ENCODE measurements at regions not wholly inside any gene's neighbourhood (a gene's known extent, or its start where the extent isn't known, plus 50 kb on each side); places are given as distances from the start of the nearest gene placed in this dataset.

GRCh38 chr7:41835976-41836530, 133.2 kb upstream of the INHBA start:
- H3K36me3 ChIP-seq (ENCODE audit: low read depth) = no peaks in the 10 kb centered on the region
- H3K27ac ChIP-seq (ENCODE audit: poor library complexity, severe bottlenecking) = no peak overlapping the region
- TF ChIP-seq CTCF (IDR thresholded peaks at IDR 0.05; ENCODE audit: poor library complexity, severe bottlenecking) = no peak
- ATAC-seq (ENCODE audit: low read depth) (no peak), DNase-seq (ENCODE audit: low spot score) (no peak)
- no peaks in the 10 kb centered on the region for H3K4me1 ChIP-seq (ENCODE audit: insufficient read depth, poor library complexity, severe bottlenecking)
- H3K27me3 ChIP-seq (ENCODE audit: insufficient read depth, poor library complexity, severe bottlenecking) = no peaks in the 10 kb centered on the region
- H3K4me3 ChIP-seq (ENCODE audit: severe bottlenecking) = no peak overlapping the region
- no peaks in the 10 kb centered on the region for H3K9me3 ChIP-seq (ENCODE audit: severe bottlenecking)

GRCh38 chr7:41834805-41835694, 132.2 kb upstream of the INHBA start:
- Histone ChIP-seq H3K27me3 (ENCODE audit: insufficient read depth, poor library complexity, severe bottlenecking) (no peaks in the 10 kb centered on the region), H3K36me3 (ENCODE audit: low read depth) (no peaks in the 10 kb centered on the region), H3K4me3 (ENCODE audit: severe bottlenecking) (no peak overlapping the region), H3K9me3 (ENCODE audit: severe bottlenecking) (no peaks in the 10 kb centered on the region), H3K27ac (ENCODE audit: poor library complexity, severe bottlenecking) (no peak overlapping the region), H3K4me1 (ENCODE audit: insufficient read depth, poor library complexity, severe bottlenecking) (no peaks in the 10 kb centered on the region)
- DNase-seq (ENCODE audit: low spot score) (no peak), ATAC-seq (ENCODE audit: low read depth) (no peak)
- no peak for TF ChIP-seq CTCF (IDR thresholded peaks at IDR 0.05; ENCODE audit: poor library complexity, severe bottlenecking)

GRCh38 chr7:41832941-41833340, 130.1 kb upstream of the INHBA start:
- Histone ChIP-seq H3K4me3 (ENCODE audit: severe bottlenecking) (no peak overlapping the region), H3K27me3 (ENCODE audit: insufficient read depth, poor library complexity, severe bottlenecking) (no peaks in the 10 kb centered on the region), H3K4me1 (ENCODE audit: insufficient read depth, poor library complexity, severe bottlenecking) (no peaks in the 10 kb centered on the region), H3K9me3 (ENCODE audit: severe bottlenecking) (no peaks in the 10 kb centered on the region), H3K36me3 (ENCODE audit: low read depth) (no peaks in the 10 kb centered on the region), H3K27ac (ENCODE audit: poor library complexity, severe bottlenecking) (no peak overlapping the region)
- DNase-seq (ENCODE audit: low spot score) (no peak), ATAC-seq (ENCODE audit: low read depth) (no peak)
- no peak for TF ChIP-seq CTCF (IDR thresholded peaks at IDR 0.05; ENCODE audit: poor library complexity, severe bottlenecking)

- Histone ChIP-seq H3K9me3 (ENCODE audit: severe bottlenecking) (no peaks in the 10 kb centered on the region), H3K4me1 (ENCODE audit: insufficient read depth, poor library complexity, severe bottlenecking) (no peaks in the 10 kb centered on the region), H3K27ac (ENCODE audit: poor library complexity, severe bottlenecking) (no peak overlapping the region), H3K4me3 (ENCODE audit: severe bottlenecking) (no peak overlapping the region), H3K36me3 (ENCODE audit: low read depth) (no peaks in the 10 kb centered on the region), H3K27me3 (ENCODE audit: insufficient read depth, poor library complexity, severe bottlenecking) (no peaks in the 10 kb centered on the region)
- no peak for ATAC-seq (ENCODE audit: low read depth)
- no peak for TF ChIP-seq CTCF (IDR thresholded peaks at IDR 0.05; ENCODE audit: poor library complexity, severe bottlenecking)
- DNase-seq (ENCODE audit: low spot score) = no peak
These were observed 127.4 kb upstream of the INHBA start for GRCh38 chr7:41830271-41830670.

GRCh38 chr7:41828911-41829310, 126.0 kb upstream of the INHBA start:
- Histone ChIP-seq H3K9me3 (ENCODE audit: severe bottlenecking) (no peaks in the 10 kb centered on the region), H3K27ac (ENCODE audit: poor library complexity, severe bottlenecking) (no peak overlapping the region), H3K4me3 (ENCODE audit: severe bottlenecking) (no peak overlapping the region), H3K36me3 (ENCODE audit: low read depth) (no peaks in the 10 kb centered on the region), H3K4me1 (ENCODE audit: insufficient read depth, poor library complexity, severe bottlenecking) (no peaks in the 10 kb centered on the region), H3K27me3 (ENCODE audit: insufficient read depth, poor library complexity, severe bottlenecking) (no peaks in the 10 kb centered on the region)
- ATAC-seq (ENCODE audit: low read depth) = no peak
- no peak for TF ChIP-seq CTCF (IDR thresholded peaks at IDR 0.05; ENCODE audit: poor library complexity, severe bottlenecking)
- DNase-seq (ENCODE audit: low spot score) = no peak
